ENCODE measurements at regions not wholly inside any gene's neighbourhood (a gene's known extent, or its start where the extent isn't known, plus 50 kb on each side); places are given as distances from the start of the nearest gene placed in this dataset.

- no peak for TF ChIP-seq GABPA (IDR thresholded peaks at IDR 0.05; ENCODE audit: borderline replicate concordance, insufficient read depth, low read length)
- TF ChIP-seq MAX (IDR thresholded peaks at IDR 0.05): no peak
- TF ChIP-seq MAFK (IDR thresholded peaks at IDR 0.05; ENCODE audit: low read depth, low read length): no peak
- TF ChIP-seq ZNF274 (IDR thresholded peaks at IDR 0.05; ENCODE audit: borderline replicate concordance, extremely low read depth, low read length): no peak
- no peak for TF ChIP-seq SAP30 (IDR thresholded peaks at IDR 0.05; ENCODE audit: insufficient read depth, insufficient replicate concordance, low read length)
- no peak for TF ChIP-seq CTCF (IDR thresholded peaks at IDR 0.05; ENCODE audit: control extremely low read depth in 1 of 3, insufficient read depth in 1 of 3, low read depth in 1 of 3, low read length in 3 of 3)
- TF ChIP-seq POLR2A (IDR thresholded peaks at IDR 0.05; ENCODE audit: control extremely low read depth in 1 of 2, low read depth in 2 of 2, low read length in 2 of 2): no peak
Measured at GRCh38 chr15:77904436-77904821, 173.1 kb downstream of the TBC1D2B start.

Measured in H1 (cell line).